RWPE1 (cell line): ENCODE measurements at regions not wholly inside any gene's neighbourhood (a gene's known extent, or its start where the extent isn't known, plus 50 kb on each side); places are given as distances from the start of the nearest gene placed in this dataset.

Experiments
- CTCF ChIA-PET: fragments of 350-600 bp; sonication (Branson Sonifier 250); formaldehyde crosslinking; extraction: SDS; loops from one replicate; lab custom pipeline; 2021; lab: Yijun Ruan, JAX
- POLR2A ChIA-PET: fragments of 400-600 bp; formaldehyde crosslinking; extraction: SDS; loops from one replicate; lab custom pipeline; 2020; ENCODE audit warnings: antibody characterized with exemption; ENCODE audit not compliant: low non-redundant PET; lab: Yijun Ruan, JAX
- DNase-seq: peaks from one replicate; pipeline ENCODE4 v3.0.0; 2012; ENCODE audit warnings: low spot score
- H3K27ac ChIP-seq: fragments of 450-650 bp; 2 replicates; pipeline ENCODE4 v1.5.1; 2017
- CTCF ChIP-seq: fragments of 450-650 bp; conservative IDR thresholded peaks from 2 replicates; pipeline ENCODE4 v1.5.1; 2017; ENCODE audit warnings: low read depth, mild to moderate bottlenecking

GRCh38 chr11:56886455-56886854 is 102.3 kb upstream of the OR5AK2 start:
- TF ChIP-seq CTCF, result no peak
- POLR2A ChIA-PET, result no interaction called here
- no peak for DNase-seq
- H3K27ac ChIP-seq, result no peak overlapping the region
- CTCF ChIA-PET, result interaction anchor here (0.9 kb wide), 1 partner anchor 16 kb away, joined by 4 read pairs; no protein-coding TSS in a partner anchor

- H3K27ac ChIP-seq, result no peak overlapping the region
- DNase-seq, result no peak
- ChIA-PET CTCF (no interaction called here), POLR2A (no interaction called here)
- no peak for TF ChIP-seq CTCF
These were observed 102.9 kb upstream of the OR5AK2 start for GRCh38 chr11:56885854-56886253.

- no peak for DNase-seq
- TF ChIP-seq CTCF, result no peak
- POLR2A ChIA-PET, result no interaction called here
- no peak overlapping the region for H3K27ac ChIP-seq
- CTCF ChIA-PET, result interaction anchor here (0.6 kb wide), 1 partner anchor 1634 kb away, joined by 5 read pairs; no protein-coding TSS in a partner anchor
These were observed 103.5 kb upstream of the OR5AK2 start for GRCh38 chr11:56885177-56885576.

GRCh38 chr11:56883371-56883987 is 105.2 kb upstream of the OR5AK2 start:
- POLR2A ChIA-PET, result no interaction called here
- TF ChIP-seq CTCF, result no peak
- H3K27ac ChIP-seq, result no peak overlapping the region
- no peak for DNase-seq
- CTCF ChIA-PET, result no interaction called here

GRCh38 chr11:56876621-56877275 is 112.0 kb upstream of the OR5AK2 start:
- POLR2A ChIA-PET, result no interaction called here
- CTCF ChIA-PET, result interaction anchor here (0.6 kb wide), 1 partner anchor 363 kb away, joined by 4 read pairs; no protein-coding TSS in a partner anchor
- DNase-seq, result peak; percentile 5
- no peak overlapping the region for H3K27ac ChIP-seq
- TF ChIP-seq CTCF, result no peak

GRCh38 chr11:56855217-56855616 is 106.7 kb upstream of the OR9G4 start:
- TF ChIP-seq CTCF, result no peak
- POLR2A ChIA-PET, result interaction anchor here (0.7 kb wide), 1 partner anchor 94 kb away, joined by 3 read pairs; no protein-coding TSS in a partner anchor
- CTCF ChIA-PET, result interaction anchor here (0.7 kb wide), 1 partner anchor 369 kb away, joined by 3 read pairs; no protein-coding TSS in a partner anchor
- H3K27ac ChIP-seq, result no peak overlapping the region
- DNase-seq, result no peak
